GM12801 (cell line): ENCODE measurements at regions not wholly inside any gene's neighbourhood (a gene's known extent, or its start where the extent isn't known, plus 50 kb on each side); places are given as distances from the start of the nearest gene placed in this dataset.

Source experiments
- TF ChIP-seq, protein P1 (sequence below): IDR thresholded peaks from one replicate; pipeline ENCODE4 v1.5.1; 2011; ENCODE audit warnings: control low read depth; ENCODE audit not compliant: insufficient read length; ENCODE audit errors: extremely low read depth

DNA sequence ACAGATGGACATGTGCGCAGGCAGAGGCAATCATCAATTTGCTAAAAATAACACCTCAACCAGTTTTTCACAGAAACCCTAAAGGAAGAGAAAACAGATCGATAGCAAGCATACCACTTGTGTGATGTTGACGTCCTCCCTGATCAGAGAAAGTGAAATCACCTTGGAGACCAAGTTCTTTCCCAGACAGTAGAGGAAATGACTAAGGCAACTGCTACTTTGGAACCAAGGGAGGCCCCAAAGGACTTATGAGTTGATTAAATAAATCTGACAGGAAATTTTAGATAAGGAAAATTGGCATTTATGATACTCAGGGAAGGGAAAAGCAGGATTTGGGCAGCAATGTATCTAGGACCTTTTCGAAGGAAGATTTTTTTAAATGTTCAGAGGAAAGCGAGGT, 267.1 kb upstream of the ASIC2 start:
- TF ChIP-seq, protein P1, sequence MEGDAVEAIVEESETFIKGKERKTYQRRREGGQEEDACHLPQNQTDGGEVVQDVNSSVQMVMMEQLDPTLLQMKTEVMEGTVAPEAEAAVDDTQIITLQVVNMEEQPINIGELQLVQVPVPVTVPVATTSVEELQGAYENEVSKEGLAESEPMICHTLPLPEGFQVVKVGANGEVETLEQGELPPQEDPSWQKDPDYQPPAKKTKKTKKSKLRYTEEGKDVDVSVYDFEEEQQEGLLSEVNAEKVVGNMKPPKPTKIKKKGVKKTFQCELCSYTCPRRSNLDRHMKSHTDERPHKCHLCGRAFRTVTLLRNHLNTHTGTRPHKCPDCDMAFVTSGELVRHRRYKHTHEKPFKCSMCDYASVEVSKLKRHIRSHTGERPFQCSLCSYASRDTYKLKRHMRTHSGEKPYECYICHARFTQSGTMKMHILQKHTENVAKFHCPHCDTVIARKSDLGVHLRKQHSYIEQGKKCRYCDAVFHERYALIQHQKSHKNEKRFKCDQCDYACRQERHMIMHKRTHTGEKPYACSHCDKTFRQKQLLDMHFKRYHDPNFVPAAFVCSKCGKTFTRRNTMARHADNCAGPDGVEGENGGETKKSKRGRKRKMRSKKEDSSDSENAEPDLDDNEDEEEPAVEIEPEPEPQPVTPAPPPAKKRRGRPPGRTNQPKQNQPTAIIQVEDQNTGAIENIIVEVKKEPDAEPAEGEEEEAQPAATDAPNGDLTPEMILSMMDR, result no peak

DNA sequence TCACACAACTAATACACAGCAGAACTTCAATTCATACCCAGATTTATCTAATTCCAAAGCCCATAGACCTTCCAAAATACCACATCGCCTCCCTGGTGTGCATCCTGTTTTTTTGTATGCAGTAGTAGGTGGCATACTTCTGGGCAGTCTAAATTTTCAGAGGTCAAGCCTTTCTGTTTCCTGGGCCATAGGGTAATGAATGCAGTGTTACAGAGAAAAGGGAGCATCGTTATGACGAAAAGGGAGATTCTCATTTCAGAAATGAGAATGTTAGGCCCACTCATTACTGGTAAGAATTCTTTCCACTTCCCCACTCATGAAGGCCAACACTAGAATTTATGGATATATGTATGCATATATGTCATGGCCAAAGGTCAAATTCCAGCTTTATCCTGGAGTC, 267.8 kb upstream of the ASIC2 start:
- TF ChIP-seq, protein P1, result no peak

DNA sequence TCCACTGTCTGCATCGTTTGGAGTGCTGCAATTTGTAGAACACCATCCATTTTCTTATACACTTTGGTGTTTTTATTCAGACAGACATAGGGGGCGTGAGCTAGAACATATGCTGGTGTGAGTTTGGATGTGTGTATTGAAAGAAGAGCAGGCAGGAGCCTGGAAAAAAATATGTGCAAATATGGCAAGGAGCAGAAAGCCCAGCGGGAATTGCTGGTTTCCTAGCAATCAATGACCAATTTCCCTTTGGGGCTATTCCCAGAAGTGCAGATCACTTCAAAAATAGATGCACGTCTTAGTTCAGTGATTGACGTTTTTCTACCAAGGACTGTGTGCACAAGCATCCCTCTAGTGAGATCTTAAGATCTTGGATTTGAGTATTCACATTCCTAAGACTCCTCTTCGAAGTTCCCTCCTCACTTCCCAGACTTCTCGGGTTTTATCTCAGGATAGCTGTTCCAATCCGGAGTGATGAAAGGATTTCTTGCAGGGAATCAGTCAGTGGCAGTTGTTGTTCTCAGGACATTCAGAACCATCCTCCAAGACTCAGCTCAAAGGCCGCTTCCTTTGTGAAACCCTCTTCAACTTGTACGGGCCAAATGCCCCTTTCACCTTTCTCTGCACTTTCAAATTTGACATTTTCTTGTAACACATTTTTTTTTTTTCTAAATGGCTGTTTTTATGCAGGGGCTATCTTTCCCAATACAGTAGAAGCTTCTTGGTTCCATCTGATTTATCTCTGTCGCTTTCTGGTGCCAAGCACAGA, 268.7 kb upstream of the ASIC2 start:
- TF ChIP-seq, protein P1, result no peak

DNA sequence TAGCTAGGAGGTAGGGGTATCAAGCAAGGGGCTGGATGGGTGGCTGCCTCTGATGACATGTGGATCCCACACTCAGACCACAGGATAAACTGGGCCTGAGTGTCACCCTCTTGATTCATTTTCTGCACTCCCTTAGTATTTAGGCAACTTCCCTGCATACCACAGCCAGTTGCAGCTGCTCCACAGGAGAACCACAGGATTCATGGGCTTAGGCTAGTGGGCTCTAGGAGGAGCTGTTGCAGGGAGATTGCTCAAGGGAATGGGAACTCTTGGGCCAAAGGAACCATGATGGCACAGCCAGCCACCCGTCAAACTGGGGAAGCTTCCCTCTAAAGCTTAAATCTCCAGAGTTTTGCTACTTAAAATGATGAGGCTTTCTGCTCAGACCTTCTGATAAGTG, 269.7 kb upstream of the ASIC2 start:
- TF ChIP-seq, protein P1, result no peak

DNA sequence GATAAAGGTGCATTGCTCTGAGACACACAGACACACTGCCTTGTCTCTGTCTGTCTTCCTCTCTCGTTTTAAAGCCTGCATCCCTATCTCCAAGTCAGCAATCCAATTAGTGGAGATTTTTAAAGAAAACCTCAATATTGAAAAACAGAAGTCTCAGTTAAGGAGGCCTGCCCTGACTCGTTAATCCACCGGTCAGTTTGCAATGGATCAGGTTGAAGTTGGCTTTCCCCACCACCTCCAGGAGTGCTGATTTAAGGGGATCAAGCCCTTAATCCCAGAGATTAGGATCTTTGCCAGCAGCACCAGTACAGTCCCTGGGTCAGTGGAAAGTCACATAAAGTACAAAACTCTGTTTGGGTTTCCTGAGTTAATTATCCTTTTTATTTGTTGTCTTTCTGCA, 271.1 kb upstream of the ASIC2 start:
- TF ChIP-seq, protein P1, result no peak

DNA sequence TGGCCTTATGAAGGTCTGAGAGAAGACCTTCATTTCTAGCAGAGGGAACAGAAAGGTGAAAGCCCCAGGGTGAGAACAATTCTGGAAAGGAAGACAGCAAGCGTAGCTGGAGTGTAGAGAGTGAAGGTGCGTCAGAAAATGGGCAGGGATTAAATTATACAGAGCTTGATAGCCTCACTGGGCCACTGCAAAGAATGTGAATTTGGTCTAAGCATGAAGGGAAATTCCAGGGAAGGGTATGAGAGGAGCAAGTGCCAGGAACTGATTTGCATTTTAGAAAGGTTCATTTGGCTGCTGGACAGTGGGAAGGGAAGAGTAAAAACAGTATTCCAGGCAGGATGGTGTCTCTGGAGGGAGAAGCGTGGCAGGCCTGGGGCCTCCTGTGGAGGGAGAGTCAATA, 274.1 kb upstream of the ASIC2 start:
- TF ChIP-seq, protein P1, result no peak

DNA sequence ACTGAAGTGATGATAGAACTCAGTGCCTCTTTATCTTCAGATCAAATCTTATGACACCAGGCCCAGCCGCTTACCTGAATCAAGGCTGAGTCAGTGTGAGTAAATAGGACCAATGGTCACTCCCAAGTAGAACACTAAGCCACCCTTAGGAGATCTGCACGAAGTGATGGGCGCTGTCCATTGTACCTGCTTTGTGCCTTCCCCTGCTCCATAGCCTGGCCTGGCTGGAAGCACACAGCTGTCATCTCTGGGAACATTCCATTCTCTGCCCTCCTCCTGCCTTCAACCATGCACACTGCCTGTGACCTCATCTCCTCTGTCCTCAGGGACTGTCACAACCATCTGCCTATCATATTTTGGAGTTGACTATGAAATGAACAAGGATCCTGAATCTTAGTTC, 279.5 kb upstream of the ASIC2 start:
- TF ChIP-seq, protein P1, result no peak

DNA sequence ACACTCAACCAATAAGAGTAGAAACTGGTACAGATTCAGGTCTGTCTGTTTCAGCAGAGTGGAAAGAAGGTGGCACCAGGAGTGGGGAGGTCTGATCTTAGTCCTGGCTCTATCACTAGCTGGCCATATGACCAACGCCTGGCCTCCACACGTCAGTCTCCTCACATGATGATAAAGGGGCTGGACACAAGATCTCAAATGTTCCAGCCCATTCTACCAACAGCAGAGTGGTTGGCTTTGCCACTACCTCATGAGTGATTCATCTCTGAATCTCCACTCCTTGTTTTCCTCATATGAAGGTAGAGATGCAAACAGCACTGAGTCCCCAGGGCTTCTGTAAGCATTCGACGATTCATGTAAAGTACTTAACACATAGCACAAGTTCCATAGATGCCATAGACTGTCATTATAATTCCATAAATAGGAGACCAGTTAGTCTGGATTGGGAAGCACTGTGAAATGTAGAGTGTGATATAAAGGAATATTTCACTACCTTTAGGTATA, 281.9 kb upstream of the ASIC2 start:
- TF ChIP-seq, protein P1, result no peak
